ENCODE measurements at regions not wholly inside any gene's neighbourhood (a gene's known extent, or its start where the extent isn't known, plus 50 kb on each side); places are given as distances from the start of the nearest gene placed in this dataset.

DNA sequence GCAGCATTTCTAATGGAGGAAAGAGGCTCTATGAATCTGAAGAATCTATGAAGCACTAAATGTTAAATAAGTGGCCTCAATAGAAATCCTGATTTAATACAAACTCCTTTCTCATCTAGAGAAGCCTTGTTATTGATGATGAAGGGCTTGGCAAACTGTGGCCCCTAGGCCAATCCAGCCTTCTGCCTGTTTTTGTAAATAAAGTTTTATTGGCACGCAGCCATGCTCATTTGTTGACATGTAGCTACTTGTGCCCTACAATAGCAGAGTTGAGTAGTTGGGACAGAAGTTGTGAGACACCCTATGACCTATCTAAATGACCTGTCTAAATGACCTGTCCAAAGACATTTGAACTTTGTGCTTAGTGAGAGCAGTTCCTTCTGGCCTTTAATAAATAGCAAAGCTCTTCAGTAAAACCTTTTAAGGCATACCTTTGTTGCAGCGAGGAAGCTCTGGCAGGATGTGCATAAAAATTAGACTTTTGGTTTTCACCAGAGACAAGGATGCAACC, 484.4 kb upstream of the SPRED2 start:
- Histone ChIP-seq H3K4me1 (no peaks in the 10 kb centered on the region), H3K9me3 (no peaks in the 10 kb centered on the region), H3K4me3 (no peak overlapping the region), H3K27ac (no peak overlapping the region), H3K36me3 (no peaks in the 10 kb centered on the region), H3K27me3 (no peaks in the 10 kb centered on the region)
- 88% methylated on average over 2 of the region's 2 CpGs for WGBS
- TF ChIP-seq, protein P1, sequence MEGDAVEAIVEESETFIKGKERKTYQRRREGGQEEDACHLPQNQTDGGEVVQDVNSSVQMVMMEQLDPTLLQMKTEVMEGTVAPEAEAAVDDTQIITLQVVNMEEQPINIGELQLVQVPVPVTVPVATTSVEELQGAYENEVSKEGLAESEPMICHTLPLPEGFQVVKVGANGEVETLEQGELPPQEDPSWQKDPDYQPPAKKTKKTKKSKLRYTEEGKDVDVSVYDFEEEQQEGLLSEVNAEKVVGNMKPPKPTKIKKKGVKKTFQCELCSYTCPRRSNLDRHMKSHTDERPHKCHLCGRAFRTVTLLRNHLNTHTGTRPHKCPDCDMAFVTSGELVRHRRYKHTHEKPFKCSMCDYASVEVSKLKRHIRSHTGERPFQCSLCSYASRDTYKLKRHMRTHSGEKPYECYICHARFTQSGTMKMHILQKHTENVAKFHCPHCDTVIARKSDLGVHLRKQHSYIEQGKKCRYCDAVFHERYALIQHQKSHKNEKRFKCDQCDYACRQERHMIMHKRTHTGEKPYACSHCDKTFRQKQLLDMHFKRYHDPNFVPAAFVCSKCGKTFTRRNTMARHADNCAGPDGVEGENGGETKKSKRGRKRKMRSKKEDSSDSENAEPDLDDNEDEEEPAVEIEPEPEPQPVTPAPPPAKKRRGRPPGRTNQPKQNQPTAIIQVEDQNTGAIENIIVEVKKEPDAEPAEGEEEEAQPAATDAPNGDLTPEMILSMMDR (IDR thresholded peaks at IDR 0.05), result no peak
- no peak for TF ChIP-seq POLR2AphosphoS5 (IDR thresholded peaks at IDR 0.05)
- TF ChIP-seq EP300 (IDR thresholded peaks at IDR 0.05), result no peak
- no peak for TF ChIP-seq POLR2A (IDR thresholded peaks at IDR 0.05)
- no peak for DNase-seq (ENCODE audit: low spot score in 2 of 2)

DNA sequence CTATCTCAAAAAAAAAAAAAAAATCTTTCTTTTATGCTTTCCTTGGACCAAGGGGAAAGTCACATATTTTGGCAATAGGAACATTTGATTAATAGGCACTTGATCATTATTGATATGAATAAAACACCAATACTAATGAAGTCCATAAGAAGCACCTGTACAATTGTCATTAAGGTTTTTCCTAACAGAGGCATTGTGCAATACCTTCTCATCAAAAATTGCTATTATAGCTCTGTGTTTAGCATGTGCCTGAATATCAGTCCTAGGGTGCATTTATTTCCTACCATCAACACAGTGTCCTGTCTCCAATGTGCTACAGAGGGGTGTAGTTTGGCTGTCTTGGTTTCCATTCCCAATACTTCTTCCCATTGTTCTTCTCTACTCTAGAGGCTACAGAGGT, 483.8 kb upstream of the SPRED2 start:
- no peak overlapping the region for H3K4me3 ChIP-seq
- no peaks in the 10 kb centered on the region for H3K36me3 ChIP-seq
- no peak overlapping the region for H3K27ac ChIP-seq
- no peaks in the 10 kb centered on the region for H3K9me3 ChIP-seq
- TF ChIP-seq EP300 (IDR thresholded peaks at IDR 0.05), result no peak
- TF ChIP-seq, protein P1 (IDR thresholded peaks at IDR 0.05), result no peak
- H3K27me3 ChIP-seq, result no peaks in the 10 kb centered on the region
- no peaks in the 10 kb centered on the region for H3K4me1 ChIP-seq
- DNase-seq (ENCODE audit: low spot score in 2 of 2), result no peak

DNA sequence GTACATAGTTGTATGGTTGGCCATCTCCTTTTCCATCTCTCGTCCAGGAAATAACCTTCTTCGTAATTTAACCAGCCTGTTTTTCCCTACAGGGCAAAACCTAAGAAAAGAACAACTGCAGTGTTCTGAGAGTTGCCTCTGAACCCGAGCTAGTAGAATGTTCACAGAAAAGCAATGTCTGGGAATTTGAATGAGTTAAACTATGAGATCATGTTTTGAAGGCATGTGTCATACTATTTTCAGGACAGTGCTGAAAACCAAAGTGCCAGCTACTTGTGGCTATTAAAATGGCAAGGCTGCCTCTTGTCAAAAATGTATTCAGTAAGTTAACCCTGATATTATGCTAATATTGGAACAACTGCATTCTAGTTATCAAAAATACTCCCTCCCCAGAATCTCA, 482.9 kb upstream of the SPRED2 start:
- Histone ChIP-seq H3K4me3 (no peak overlapping the region), H3K9me3 (no peaks in the 10 kb centered on the region), H3K27me3 (no peaks in the 10 kb centered on the region), H3K36me3 (no peaks in the 10 kb centered on the region), H3K27ac (no peak overlapping the region), H3K4me1 (no peaks in the 10 kb centered on the region)
- TF ChIP-seq, protein P1 (IDR thresholded peaks at IDR 0.05), result no peak
- TF ChIP-seq POLR2A (IDR thresholded peaks at IDR 0.05) (no peak), POLR2AphosphoS5 (IDR thresholded peaks at IDR 0.05) (no peak), EP300 (IDR thresholded peaks at IDR 0.05) (no peak)
- DNase-seq (ENCODE audit: low spot score in 2 of 2), result no peak
- 84% methylated on average over 3 of the region's 3 CpGs for WGBS

DNA sequence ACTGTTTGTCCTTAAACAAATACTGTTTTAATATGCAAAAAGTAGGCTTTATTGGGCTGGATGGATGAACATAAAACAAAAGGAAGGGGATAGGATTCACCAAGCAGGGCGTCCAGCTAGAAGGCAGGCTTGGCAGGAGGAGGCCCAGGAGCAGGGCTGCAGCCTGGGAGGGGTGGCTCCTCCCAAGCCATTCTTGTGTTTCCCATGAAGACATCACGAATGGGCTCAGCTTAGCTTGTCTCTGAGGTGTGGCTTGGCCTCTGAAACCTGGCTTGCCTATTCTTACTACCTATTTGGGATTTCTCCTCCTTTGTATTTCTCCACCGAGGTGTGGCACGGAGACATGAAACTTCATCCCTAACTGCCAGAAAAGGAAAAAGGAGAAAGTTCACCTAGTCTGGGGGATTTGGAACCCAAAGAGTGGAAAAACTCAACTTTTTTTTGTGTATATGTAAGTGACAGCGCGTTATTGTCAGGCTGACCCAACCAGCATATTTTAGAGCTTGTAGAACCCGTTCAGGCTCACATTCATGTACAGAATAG, 481.9 kb upstream of the SPRED2 start:
- Histone ChIP-seq H3K36me3 (no peaks in the 10 kb centered on the region), H3K27me3 (no peaks in the 10 kb centered on the region), H3K4me1 (no peaks in the 10 kb centered on the region), H3K4me3 (no peak overlapping the region), H3K9me3 (no peaks in the 10 kb centered on the region), H3K27ac (no peak overlapping the region)
- no peak for DNase-seq (ENCODE audit: low spot score in 2 of 2)
- TF ChIP-seq POLR2AphosphoS5 (IDR thresholded peaks at IDR 0.05), result no peak
- TF ChIP-seq, protein P1 (IDR thresholded peaks at IDR 0.05), result no peak
- TF ChIP-seq EP300 (IDR thresholded peaks at IDR 0.05), result no peak
- no peak for TF ChIP-seq POLR2A (IDR thresholded peaks at IDR 0.05)
- 82% methylated on average over 7 of the region's 7 CpGs for WGBS

DNA sequence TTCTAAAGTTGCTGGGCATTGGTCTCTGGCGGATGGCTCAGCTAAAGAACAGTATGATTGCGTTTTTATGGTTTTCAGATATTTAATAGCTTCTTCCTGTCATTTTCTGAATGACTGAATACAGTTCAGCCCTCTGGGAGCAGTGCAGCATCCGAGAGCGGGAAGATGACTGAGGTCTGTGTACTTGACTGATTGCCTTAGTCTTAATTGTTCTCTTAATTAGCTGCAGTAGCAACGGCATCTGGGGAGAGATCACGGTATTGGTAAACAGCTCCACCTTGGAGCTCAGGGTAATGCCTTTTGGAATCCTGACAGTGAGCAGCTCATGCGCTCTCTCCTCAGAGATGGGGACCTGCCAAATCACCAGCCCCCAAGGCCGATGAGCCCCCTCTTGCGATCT, 481.4 kb upstream of the SPRED2 start:
- DNase-seq (ENCODE audit: low spot score in 2 of 2), result no peak
- no peak overlapping the region for H3K4me3 ChIP-seq
- no peaks in the 10 kb centered on the region for H3K9me3 ChIP-seq
- H3K4me1 ChIP-seq, result no peaks in the 10 kb centered on the region
- H3K36me3 ChIP-seq, result no peaks in the 10 kb centered on the region
- 59% methylated on average over 9 of the region's 9 CpGs for WGBS
- H3K27me3 ChIP-seq, result no peaks in the 10 kb centered on the region
- no peak overlapping the region for H3K27ac ChIP-seq
- TF ChIP-seq, protein P1 (IDR thresholded peaks at IDR 0.05), result no peak
- no peak for TF ChIP-seq EP300 (IDR thresholded peaks at IDR 0.05)
- no peak for TF ChIP-seq POLR2A (IDR thresholded peaks at IDR 0.05)
- no peak for TF ChIP-seq POLR2AphosphoS5 (IDR thresholded peaks at IDR 0.05)

Measured in suprapubic skin (tissue), 4 donors.